ENCODE measurements at regions not wholly inside any gene's neighbourhood (a gene's known extent, or its start where the extent isn't known, plus 50 kb on each side); places are given as distances from the start of the nearest gene placed in this dataset.

DNA sequence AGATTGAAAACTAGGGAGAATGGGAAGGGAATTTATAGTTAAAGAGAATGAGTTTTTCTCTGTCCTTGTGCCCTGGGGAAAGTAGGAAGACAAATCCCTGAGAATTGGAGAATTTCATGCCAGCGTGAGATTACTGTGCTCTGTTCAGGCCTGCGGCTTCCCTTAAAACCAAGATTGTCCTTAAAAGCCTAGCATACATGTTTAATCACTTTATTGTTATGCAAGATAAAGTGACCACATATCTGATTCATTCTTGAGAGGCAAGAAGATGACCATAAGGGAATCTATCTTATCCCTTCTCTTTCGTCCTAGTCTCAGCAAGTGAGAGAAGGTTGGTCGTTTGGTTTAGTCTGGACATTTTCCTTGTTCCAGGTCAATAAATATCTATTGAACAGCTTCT, 75.9 kb downstream of the ADCYAP1 start:
- FAIRE-seq (no peak), DNase-seq (ENCODE audit: insufficient read length, low spot score) (no peak)
- TF ChIP-seq, protein P1, sequence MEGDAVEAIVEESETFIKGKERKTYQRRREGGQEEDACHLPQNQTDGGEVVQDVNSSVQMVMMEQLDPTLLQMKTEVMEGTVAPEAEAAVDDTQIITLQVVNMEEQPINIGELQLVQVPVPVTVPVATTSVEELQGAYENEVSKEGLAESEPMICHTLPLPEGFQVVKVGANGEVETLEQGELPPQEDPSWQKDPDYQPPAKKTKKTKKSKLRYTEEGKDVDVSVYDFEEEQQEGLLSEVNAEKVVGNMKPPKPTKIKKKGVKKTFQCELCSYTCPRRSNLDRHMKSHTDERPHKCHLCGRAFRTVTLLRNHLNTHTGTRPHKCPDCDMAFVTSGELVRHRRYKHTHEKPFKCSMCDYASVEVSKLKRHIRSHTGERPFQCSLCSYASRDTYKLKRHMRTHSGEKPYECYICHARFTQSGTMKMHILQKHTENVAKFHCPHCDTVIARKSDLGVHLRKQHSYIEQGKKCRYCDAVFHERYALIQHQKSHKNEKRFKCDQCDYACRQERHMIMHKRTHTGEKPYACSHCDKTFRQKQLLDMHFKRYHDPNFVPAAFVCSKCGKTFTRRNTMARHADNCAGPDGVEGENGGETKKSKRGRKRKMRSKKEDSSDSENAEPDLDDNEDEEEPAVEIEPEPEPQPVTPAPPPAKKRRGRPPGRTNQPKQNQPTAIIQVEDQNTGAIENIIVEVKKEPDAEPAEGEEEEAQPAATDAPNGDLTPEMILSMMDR (IDR thresholded peaks at IDR 0.05; ENCODE audit: insufficient read depth, missing control alignments) = no peak

DNA sequence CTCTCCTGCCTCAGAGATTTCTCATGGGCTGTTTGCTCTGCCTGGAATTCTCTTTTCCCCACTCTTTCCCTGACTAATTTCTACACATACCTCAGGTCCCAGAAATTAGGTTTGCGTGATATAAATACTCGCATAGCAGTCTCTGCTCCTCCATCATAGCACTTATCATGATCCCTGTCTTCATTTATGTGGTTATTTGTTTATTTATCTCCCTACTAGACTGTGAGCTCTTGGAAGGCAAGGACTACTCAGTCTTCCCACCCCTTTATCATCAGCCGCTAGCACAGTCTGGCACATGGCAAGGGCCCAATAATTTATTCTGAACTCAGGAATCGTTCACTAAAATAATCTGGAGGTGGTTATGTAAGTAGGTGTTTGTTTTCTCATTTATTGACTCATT, 79.3 kb downstream of the ADCYAP1 start:
- FAIRE-seq (no peak), DNase-seq (ENCODE audit: insufficient read length, low spot score) (no peak)
- TF ChIP-seq, protein P1 (IDR thresholded peaks at IDR 0.05; ENCODE audit: insufficient read depth, missing control alignments) = no peak

DNA sequence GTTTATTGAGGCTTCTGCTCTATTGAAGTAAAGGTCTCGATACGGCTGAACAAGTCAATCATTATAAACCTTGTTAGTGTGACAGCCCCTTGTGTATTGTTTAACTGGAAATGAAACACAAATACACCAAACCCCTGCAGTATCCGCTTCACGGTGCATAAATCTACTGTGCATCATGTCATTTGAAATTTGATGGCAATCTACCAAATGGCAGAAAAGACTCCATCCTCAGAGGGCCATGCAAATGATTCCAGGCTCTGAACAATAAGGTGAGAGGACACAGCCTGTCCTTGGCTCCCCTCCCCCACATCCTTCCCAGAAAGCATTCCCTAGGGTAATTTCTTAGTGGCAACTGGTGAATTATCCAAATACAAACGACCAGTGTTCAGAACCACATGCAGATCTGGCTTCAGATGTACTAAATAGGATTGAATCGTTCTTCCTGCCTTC, 80.6 kb downstream of the ADCYAP1 start:
- peak; percentile 11 for FAIRE-seq
- TF ChIP-seq, protein P1 (IDR thresholded peaks at IDR 0.05; ENCODE audit: insufficient read depth, missing control alignments) = no peak
- no peak for DNase-seq (ENCODE audit: insufficient read length, low spot score)

DNA sequence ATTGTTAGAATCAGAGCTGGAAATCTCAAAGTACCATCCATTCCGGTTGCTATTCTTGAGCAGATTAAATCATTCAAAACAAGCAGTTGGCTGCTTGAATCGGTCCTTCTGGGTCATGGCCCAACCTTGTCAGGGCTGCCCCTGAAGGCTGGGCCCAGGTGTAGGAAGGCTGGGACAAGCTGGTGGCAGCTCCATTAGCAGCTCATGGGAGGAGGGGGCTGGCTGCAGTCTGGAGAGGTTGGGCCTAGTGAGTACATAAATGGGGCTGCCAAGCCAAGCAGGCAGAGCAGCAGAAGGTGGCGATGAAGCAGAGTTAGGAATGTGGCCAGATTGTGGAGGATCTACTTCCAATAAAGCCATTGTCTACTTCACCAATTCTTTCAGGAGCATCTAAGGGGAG, 81.4 kb downstream of the ADCYAP1 start:
- TF ChIP-seq, protein P1 (IDR thresholded peaks at IDR 0.05; ENCODE audit: insufficient read depth, missing control alignments) = no peak
- DNase-seq (ENCODE audit: insufficient read length, low spot score) (no peak), FAIRE-seq (no peak)

DNA sequence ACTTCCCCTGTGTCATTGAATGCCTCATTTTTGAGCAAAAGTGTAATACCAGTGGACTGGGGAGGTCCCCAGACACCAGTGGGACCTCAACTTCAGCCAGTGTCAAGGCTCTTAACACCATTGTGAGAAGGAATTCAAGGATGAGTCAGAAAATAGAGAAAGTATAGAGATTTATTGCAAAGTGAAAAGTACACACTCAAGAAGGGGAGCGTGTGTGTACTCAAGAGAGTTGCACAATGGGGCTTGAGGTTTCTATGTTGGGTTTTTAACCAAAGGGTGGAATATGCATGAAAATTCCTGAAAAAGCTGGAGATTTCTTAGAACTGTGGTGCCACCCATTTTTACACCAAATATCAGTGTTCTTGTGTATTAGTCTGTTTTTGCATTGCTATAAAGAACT, 81.9 kb downstream of the ADCYAP1 start:
- TF ChIP-seq, protein P1 (IDR thresholded peaks at IDR 0.05; ENCODE audit: insufficient read depth, missing control alignments) = no peak
- FAIRE-seq = no peak
- DNase-seq (ENCODE audit: insufficient read length, low spot score) = no peak

DNA sequence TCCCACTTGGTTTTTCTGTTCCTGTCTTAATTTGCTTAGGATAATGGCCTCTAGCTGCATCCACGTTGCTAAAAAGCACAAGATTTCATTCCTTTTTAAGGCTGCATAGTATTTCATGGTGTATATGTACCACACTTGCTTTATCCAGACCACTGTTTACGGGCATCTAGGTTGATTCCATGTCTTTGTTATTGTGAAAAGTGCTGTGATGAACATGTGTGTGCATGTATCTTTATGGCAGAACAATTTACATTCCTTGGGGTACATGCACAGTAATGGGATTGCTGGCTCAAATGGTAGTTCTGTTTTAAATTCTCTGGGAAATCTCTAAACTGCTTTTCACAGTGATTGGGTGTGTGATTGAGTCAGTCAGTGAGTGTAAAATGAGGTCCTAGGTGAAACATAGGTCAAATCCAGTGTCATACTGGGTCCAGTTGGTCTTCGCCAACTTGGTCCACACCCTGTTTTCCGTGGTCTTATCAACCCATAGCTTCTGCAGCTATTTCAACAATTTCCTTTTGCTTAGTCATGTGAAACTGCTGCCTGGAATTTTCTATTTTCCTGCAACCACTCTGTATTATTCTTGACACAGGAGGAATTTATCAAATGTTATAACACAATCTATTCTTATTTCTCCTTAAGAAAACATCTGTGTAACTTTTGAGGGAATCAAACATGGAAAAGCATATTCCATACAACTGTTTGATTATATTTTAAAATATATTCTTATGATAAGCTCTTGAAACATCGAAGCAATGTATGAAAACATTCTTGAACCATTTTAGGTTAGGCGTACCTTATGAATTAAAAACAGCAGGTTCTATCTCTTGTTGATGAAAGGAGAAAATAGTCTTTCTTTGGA, 82.9 kb downstream of the ADCYAP1 start:
- DNase-seq (ENCODE audit: insufficient read length, low spot score) = no peak
- TF ChIP-seq, protein P1 (IDR thresholded peaks at IDR 0.05; ENCODE audit: insufficient read depth, missing control alignments) = no peak
- FAIRE-seq = no peak

DNA sequence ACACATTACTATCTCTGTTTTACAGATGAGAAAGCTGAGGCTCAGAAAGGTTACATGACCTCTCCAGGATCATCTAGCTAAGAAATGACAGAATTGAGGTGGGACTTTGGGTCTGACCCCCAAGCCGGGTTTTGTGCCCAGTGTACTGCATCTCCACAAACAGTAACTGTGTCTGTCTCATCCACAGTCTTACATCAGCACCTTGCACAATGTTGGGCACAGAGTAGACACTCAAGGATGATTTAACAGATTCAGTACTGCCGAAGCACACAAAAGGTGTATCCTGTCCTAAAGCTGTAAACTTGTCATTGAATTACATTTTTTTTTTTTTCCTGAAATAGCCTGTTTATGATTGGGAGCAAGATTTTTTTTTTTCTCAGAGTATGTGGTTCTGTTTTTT, 84.8 kb downstream of the ADCYAP1 start:
- FAIRE-seq (no peak), DNase-seq (ENCODE audit: insufficient read length, low spot score) (no peak)
- TF ChIP-seq, protein P1 (IDR thresholded peaks at IDR 0.05; ENCODE audit: insufficient read depth, missing control alignments) = no peak

All from D721Med (cell line).